ENCODE measurements at regions not wholly inside any gene's neighbourhood (a gene's known extent, or its start where the extent isn't known, plus 50 kb on each side); places are given as distances from the start of the nearest gene placed in this dataset.

- H3K9me3 Mint-ChIP-seq, result no peaks in the 10 kb centered on the region
- H3K36me3 Mint-ChIP-seq, result no peaks in the 10 kb centered on the region
- DNase-seq (ENCODE audit: low spot score in 2 of 2) (no peak), ATAC-seq (no peak)
- no peak overlapping the region for H3K4me3 Mint-ChIP-seq
- no peaks in the 10 kb centered on the region for H3K4me1 Mint-ChIP-seq
- no peak overlapping the region for H3K27ac Mint-ChIP-seq
Observed at GRCh38 chr15:99475754-99476412, 89.9 kb upstream of the MEF2A start.

- H3K27ac Mint-ChIP-seq, result no peak overlapping the region
Observed at GRCh38 chr15:99476413-99477222, 89.2 kb upstream of the MEF2A start.

GRCh38 chr15:99477791-99478471, 87.9 kb upstream of the MEF2A start:
- Mint-ChIP-seq H3K36me3 (no peaks in the 10 kb centered on the region), H3K4me1 (no peaks in the 10 kb centered on the region)
- ATAC-seq, result no peak

More at GRCh38 chr15:99476413-99477222, 89.2 kb upstream of the MEF2A start:
- ATAC-seq, result no peak
- DNase-seq (ENCODE audit: low spot score in 2 of 2), result no peak
- Mint-ChIP-seq H3K4me3 (no peak overlapping the region), H3K36me3 (no peaks in the 10 kb centered on the region), H3K9me3 (no peaks in the 10 kb centered on the region), H3K4me1 (no peaks in the 10 kb centered on the region)

GRCh38 chr15:99478977-99479376, 86.8 kb upstream of the MEF2A start:
- Mint-ChIP-seq H3K27ac (no peak overlapping the region), H3K4me1 (no peaks in the 10 kb centered on the region), H3K4me3 (no peak overlapping the region), H3K36me3 (no peaks in the 10 kb centered on the region), H3K9me3 (no peaks in the 10 kb centered on the region)
- DNase-seq (ENCODE audit: low spot score in 2 of 2) (no peak), ATAC-seq (no peak)

More at GRCh38 chr15:99477791-99478471, 87.9 kb upstream of the MEF2A start:
- Mint-ChIP-seq H3K4me3 (no peak overlapping the region), H3K27ac (no peak overlapping the region), H3K9me3 (no peaks in the 10 kb centered on the region)
- no peak for DNase-seq (ENCODE audit: low spot score in 2 of 2)

GRCh38 chr15:99480016-99480810, 85.6 kb upstream of the MEF2A start:
- Mint-ChIP-seq H3K36me3 (no peaks in the 10 kb centered on the region), H3K4me1 (no peaks in the 10 kb centered on the region), H3K9me3 (no peaks in the 10 kb centered on the region), H3K27ac (no peak overlapping the region), H3K4me3 (no peak overlapping the region)
- ATAC-seq, result no peak
- no peak for DNase-seq (ENCODE audit: low spot score in 2 of 2)

- H3K27ac Mint-ChIP-seq, result no peak overlapping the region
- DNase-seq (ENCODE audit: low spot score in 2 of 2), result no peak
- no peaks in the 10 kb centered on the region for H3K36me3 Mint-ChIP-seq
- peaks cover 9% of the 10 kb centered on the region for H3K4me1 Mint-ChIP-seq
- H3K4me3 Mint-ChIP-seq, result no peak overlapping the region
- ATAC-seq, result no peak
- H3K9me3 Mint-ChIP-seq, result no peaks in the 10 kb centered on the region
Observed at GRCh38 chr15:99481113-99481950, 84.5 kb upstream of the MEF2A start.

GRCh38 chr15:99481951-99482230, 83.9 kb upstream of the MEF2A start:
- H3K4me3 Mint-ChIP-seq, result no peak overlapping the region
- DNase-seq (ENCODE audit: low spot score in 2 of 2) (no peak), ATAC-seq (peak; percentile 66)
- H3K9me3 Mint-ChIP-seq, result no peaks in the 10 kb centered on the region
- no peak overlapping the region for H3K27ac Mint-ChIP-seq
- no peaks in the 10 kb centered on the region for H3K36me3 Mint-ChIP-seq
- H3K4me1 Mint-ChIP-seq, result peaks cover 9% of the 10 kb centered on the region

- peaks cover 9% of the 10 kb centered on the region for H3K4me1 Mint-ChIP-seq
- ATAC-seq (no peak), DNase-seq (ENCODE audit: low spot score in 2 of 2) (no peak)
- H3K4me3 Mint-ChIP-seq, result no peak overlapping the region
- no peaks in the 10 kb centered on the region for H3K36me3 Mint-ChIP-seq
- no peak overlapping the region for H3K27ac Mint-ChIP-seq
- H3K9me3 Mint-ChIP-seq, result no peaks in the 10 kb centered on the region
Observed at GRCh38 chr15:99482993-99483392, 82.8 kb upstream of the MEF2A start.

GRCh38 chr15:99485153-99485961, 80.4 kb upstream of the MEF2A start:
- Mint-ChIP-seq H3K27ac (no peak overlapping the region), H3K4me3 (peak overlapping the region; percentile 0), H3K9me3 (no peaks in the 10 kb centered on the region), H3K4me1 (peaks cover 9% of the 10 kb centered on the region), H3K36me3 (no peaks in the 10 kb centered on the region)
- no peak for DNase-seq (ENCODE audit: low spot score in 2 of 2)
- ATAC-seq, result no peak

- no peak for ATAC-seq
Observed at GRCh38 chr15:99485992-99486370, 79.8 kb upstream of the MEF2A start.

GRCh38 chr15:99486371-99487336, 79.1 kb upstream of the MEF2A start:
- Mint-ChIP-seq H3K27ac (no peak overlapping the region), H3K4me1 (peaks cover 9% of the 10 kb centered on the region), H3K9me3 (no peaks in the 10 kb centered on the region), H3K36me3 (no peaks in the 10 kb centered on the region), H3K4me3 (peak overlapping the region; percentile 0)
- DNase-seq (ENCODE audit: low spot score in 2 of 2) (no peak), ATAC-seq (no peak)

More at GRCh38 chr15:99485992-99486370, 79.8 kb upstream of the MEF2A start:
- Mint-ChIP-seq H3K4me3 (peak overlapping the region; percentile 0), H3K9me3 (no peaks in the 10 kb centered on the region), H3K27ac (no peak overlapping the region), H3K36me3 (no peaks in the 10 kb centered on the region), H3K4me1 (peaks cover 9% of the 10 kb centered on the region)
- no peak for DNase-seq (ENCODE audit: low spot score in 2 of 2)

GRCh38 chr15:99487337-99487730, 78.5 kb upstream of the MEF2A start:
- ATAC-seq, result no peak
- no peak for DNase-seq (ENCODE audit: low spot score in 2 of 2)
- peak overlapping the region; percentile 0 for H3K4me3 Mint-ChIP-seq
- H3K4me1 Mint-ChIP-seq, result peaks cover 9% of the 10 kb centered on the region
- no peaks in the 10 kb centered on the region for H3K9me3 Mint-ChIP-seq
- no peak overlapping the region for H3K27ac Mint-ChIP-seq
- H3K36me3 Mint-ChIP-seq, result no peaks in the 10 kb centered on the region

- ATAC-seq (no peak), DNase-seq (ENCODE audit: low spot score in 2 of 2) (no peak)
- no peaks in the 10 kb centered on the region for H3K9me3 Mint-ChIP-seq
- H3K36me3 Mint-ChIP-seq, result no peaks in the 10 kb centered on the region
- no peak overlapping the region for H3K4me3 Mint-ChIP-seq
- peaks cover 7% of the 10 kb centered on the region for H3K4me1 Mint-ChIP-seq
- H3K27ac Mint-ChIP-seq, result no peak overlapping the region
Observed at GRCh38 chr15:99492275-99492674, 73.5 kb upstream of the MEF2A start.

All from stimulated activated effector memory CD8-positive, alpha-beta T cell treated with anti-CD3 and anti-CD28 coated beads, Interleukin-12 subunit alpha, Interleukin-12 subunit beta, amount 100 ng/mL, for 72 hours (primary cell).